NCI-H2081 (cell line): ENCODE measurements at regions not wholly inside any gene's neighbourhood (a gene's known extent, or its start where the extent isn't known, plus 50 kb on each side); places are given as distances from the start of the nearest gene placed in this dataset.

Experiments
- DNase-seq, 2 experiments: peaks; one replicate each; lab custom pipeline; 2025; lab: John Stamatoyannopoulos, UW

DNA sequence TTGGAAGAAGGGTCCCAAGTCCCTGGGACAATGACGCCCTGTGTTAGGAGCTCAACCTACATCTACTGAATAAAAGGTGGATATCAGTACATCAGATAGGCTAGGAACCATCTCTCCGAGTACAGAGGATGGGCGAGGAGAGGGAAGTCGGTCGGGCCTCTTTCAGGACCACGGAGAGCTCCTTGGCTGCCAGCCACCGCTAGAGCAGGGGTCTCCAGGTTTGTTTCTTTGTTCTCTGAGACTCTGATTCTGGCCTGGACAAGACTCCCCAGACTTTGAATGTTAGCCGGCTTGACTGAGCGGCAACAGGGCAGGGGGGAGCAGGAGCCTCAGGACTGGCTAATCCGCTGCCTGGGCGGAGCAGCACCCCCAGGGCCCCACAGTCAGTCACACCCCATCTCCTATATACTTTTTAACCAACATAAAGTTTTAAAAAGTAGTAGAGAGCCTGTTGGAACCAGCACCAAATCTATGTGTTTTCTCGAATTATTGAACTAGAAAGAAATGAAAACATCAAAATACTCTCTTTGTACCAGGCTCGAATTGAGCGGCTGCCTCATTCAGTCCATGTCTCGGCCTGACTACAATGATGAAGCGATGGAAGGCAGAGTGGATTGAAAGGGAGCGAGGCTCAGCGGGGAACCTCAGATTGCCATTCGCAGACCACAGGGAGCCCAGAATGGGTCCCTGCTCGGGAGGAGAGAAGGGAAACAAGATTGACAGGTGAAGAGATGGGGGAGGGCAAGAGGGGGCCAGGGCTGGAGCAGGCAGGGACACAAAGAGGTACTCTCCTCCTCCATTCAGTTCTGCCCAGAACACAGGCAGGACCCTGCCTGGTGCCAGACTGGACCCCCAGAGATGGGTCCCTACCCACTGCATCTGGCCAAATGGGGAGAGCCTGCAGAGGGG, 131.6 kb downstream of the TPRA1 start:
- no peak for DNase-seq

DNA sequence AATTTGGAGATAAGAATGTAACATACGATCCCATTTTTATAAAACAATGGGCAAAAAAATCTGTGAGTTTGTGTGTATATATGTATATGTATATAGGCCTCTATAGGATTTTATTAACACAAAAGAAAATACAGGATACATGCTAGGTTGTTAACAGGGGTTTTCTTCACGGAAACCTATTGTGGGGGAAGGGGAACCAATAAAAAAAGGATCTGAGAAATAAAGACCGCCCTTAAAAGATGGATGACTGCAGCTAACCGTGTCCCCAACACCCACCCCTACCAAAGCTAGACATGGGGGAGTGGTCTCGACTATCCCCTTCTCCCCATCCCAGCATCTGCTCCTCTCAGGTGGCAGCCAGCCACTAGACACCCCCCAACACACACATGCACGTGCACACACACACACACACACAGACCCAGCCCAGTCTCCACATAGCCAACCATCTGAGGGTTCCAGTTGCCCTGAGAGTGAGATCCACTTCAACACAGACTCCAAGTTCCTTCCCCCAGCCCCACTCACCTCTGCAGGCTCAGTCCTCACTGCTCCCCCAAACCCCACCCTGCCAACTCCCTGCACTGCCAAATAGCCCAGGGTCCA, 132.9 kb downstream of the TPRA1 start:
- no peak for DNase-seq

DNA sequence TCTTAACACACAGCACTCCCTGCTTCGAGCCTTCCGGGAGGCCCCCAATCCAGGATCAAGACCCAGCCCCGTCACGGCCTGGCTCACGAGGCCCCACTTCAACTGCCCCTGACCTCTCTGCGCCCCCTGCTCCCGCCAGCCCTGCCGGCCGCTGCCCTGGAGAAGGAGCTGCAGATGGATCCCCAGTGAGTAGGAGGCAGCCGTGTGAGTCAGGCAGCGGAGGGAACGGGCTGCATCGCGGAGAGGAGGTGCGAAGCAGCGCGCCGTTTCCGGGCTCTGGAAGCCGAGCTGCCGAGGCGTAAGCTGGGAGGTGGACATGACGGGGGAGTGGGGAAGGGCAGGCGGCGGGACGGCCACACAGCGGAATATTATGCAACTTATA, 133.4 kb downstream of the TPRA1 start:
- DNase-seq, result no peak

DNA sequence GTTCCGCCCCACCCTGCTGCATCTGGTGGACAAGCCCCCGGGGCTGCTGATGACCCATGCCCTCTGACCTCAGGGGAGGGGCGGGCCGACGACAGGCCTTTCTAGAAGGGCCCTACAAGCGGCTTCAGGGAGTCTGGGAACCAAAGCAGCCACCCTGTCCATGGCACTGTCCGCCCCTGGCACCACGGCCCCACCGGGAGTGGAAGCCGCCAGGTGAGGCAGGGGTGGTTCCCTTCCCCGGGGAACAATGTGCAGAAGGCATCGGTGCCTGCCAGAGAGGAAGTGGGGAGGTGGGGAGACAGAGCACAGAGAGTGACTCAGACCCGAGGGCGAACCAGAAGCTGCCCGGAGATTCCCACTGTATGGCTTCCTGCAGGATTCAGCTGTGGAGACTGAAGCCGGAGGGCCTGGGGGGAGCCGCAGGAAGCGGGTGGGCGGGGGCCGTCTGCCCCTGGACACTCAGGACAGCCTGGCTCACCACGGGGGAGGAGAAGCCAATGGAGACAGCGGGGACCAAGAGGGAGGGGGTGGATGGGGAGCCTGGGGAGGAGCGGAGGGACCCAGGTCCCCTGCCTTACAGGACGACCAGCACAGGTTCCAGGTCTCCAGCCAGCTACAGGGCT, 134.0 kb downstream of the TPRA1 start:
- peak; percentile 11 to 46 for DNase-seq

DNA sequence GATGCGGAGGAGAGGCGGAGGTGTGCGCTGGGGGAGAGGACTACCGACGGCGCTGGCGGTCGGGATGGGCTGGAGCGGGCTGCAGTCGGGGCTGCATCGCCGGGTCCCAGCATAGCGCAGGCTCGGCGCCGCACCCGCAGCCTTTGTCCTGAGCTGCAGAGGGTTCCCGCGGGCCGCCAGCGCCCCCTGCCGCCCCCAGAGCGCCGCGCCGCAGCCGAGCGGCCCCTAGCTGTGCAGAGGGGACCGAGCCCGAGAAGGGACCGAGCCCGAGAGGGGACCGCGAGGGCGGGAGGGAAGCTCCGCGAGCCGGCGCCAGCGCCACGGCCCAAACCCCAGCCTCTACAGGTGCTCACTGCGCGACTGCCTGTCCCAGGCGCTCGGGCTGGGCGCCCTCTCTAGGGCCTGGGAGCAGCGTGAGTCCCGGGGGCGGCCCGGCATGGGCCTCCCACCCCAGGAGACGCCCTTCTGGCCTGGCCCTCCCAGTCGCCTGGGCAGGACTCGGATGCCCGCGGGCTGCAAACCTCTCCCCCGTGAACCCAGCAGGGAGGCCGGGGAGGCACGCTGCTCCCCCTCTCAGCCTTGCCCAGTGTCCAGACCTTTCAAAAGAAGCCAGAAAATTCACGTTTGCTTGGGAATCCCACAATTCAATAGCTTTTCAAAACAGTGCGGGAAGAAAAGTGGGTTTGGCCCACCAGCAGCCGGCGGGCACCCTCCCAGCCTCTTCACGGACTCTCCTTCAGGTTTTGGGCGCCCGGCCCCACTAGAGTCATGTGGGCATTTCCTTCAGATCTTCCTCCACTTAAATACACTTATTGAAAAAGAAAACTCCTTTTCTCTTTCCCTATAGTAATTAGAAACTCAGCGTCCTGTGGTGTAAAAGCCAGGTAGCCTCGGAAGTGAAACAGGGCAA, 134.7 kb downstream of the TPRA1 start:
- peak; percentile 85 to 89 for DNase-seq

DNA sequence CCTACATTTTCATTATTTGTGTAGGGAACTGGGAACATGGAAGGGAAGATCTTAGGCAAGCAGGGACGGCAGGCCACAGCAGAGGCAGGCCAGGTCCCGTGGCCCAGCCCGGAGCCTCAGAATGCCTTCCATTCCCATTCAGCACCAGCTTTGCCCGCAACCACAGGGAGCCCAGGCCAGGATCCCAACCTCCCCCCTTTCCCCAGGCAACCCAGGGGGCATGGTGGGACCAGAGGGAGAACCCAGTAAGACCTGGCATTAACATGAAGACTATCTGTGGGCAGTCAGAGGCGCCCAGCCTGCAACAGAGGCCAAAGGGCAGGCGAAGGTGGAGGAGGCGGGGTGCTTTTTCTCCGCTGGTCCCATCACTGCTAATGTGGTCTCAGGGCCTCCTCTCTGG, 135.6 kb downstream of the TPRA1 start:
- no peak for DNase-seq

DNA sequence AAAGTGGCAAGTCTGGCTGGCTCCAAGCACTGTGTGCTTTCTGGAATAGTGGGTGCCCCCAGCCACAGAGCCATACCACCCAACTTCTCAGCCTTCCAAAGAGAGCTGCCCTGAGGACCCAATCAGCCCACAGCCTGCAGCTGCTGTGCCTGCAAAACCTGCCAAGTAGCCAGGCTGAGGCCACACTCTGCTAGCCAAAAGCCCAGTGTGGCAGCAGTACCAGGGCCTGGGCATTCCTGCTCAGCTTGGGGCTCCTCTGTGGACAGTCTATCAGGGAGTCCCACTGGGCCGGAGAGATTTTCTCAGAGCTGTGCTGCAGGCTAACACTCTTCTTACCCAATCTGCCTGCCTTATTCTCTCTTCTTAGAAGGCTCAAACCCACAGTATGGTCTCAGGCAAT, 136.5 kb downstream of the TPRA1 start:
- no peak for DNase-seq

DNA sequence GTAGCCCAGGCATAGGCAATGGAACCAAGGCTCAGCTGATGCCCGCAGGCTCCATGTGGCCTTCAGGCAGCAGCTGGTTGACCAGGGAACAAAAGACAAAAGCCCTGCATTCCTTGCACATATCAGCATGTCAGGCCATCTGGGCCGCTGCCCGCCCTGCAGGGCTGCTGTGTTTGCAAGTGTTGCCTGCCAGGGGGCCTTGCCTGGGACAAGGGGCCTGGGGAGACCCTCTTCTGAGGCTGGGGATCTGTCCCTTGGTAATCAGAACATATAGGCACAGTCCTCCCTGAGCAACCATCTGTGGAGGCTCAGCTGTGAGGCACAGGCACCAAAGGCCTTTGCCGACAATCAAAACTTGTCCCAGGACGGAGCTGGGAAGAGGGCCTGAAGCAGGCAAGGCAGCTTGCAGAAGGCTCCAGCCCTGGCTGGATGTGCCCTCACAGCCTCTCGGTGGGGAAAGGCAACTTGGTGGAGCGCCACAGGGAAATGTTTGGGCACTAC, 138.2 kb downstream of the TPRA1 start:
- DNase-seq, result no peak

DNA sequence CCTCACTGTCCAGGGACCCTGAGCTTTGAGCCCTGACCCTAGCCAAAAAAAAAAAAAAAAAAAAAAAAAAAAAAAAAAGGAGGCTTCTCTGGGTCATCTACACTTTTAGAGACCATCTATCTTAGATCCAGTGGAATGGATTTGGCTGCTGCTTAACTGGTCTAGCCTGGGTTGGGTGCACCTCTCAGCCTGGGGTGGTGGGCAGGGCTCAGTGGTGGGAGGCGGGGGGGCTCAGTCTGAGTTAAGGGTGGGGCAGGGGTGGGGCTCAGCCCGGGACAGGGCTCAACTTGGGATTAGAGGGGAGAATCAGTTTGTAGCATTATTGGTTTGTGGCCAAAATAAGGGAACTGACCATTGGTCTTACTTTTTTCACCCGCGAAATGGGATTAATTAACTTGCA, 139.2 kb downstream of the TPRA1 start:
- no peak for DNase-seq

DNA sequence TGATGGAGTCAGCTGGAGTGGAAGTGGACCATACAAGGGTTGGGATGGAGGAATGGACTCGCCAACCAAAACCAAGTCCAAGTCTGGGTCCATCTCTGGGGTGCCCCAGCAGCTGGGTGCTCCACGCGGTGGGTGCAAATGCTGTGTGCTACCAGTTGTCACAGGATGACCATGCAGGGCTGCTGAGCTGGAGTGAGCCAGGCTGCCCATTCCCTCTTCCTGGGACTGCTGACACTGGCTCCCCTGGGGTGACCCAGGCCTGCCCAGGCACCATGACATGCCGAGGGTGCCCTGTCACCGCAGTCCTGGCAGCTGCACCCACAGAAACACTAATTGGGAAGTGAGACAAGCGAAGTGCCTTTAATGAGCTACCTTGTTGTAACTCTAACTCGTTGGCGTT, 140.2 kb downstream of the TPRA1 start:
- no peak for DNase-seq

DNA sequence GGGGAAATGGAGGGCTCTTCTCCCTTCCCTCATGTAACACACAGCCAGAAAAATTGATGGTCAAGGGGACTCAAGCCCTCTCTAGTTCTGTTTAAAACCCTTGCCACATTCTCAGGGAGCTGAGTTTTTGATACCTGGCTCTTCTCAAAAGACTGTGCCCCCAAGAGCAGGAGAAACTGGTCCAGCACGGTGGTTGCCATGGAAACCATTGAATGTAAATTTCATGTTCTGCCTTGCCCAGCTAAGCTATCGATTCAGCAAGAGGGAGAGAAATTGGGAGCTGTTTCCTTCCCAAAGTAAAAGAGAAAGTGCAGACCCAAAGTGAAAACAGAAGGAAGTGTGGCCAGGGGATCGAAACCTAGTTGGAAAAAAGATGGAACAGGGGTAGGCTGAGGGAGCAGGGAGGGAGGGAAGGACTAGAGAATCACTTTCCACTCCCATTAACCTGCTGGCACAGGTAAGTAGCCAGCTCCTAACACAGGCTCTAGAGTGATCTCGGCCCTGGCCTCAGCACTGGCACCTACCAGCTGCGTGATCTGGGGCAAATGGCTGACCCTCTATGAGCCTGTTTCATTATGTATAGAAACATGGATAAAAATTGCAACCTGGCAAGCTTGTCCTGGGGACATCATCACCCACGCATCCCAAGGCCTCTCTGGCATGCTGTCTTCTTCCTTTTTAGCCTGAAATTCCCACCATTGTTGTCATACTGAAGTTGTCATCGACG, 140.9 kb downstream of the TPRA1 start:
- DNase-seq, result no peak

DNA sequence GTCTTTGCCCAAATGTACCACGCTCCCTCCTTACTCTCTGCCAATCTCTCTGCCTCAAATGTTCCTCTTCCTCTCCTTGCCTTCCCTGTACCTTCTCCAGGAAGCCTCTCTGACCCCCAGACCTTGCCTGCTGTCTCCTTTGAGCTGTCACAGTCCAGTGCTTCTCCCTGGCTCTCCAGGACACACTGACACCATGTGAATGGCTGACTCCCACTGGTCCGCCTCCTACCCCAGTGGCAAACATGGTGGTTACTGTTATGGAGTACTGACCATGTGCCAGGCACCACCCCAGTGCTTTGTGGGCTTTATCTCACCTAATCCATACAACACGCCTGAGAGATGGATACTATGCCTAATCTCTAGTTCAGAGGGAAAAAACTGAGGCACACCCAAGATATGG, 141.9 kb downstream of the TPRA1 start:
- no peak for DNase-seq

DNA sequence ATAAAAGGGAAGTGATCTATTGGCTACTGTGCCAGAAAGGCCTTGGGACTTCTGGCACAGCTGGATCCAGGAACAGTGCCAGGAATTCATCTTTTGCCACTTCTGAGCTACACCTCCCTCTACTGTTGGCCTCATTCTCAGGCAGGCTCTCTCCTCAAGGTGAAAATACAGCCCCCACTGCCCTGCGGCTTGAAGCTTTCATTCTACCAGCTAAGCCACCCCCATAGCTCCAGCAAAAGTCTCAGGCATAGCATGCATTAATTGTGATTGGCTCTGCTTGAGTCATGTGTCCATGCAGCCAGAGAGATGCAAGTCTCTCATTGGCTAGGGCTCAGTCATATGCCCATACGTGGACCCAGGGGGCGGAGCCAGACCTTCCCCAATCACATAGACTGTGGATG, 142.4 kb downstream of the TPRA1 start:
- peak; percentile 45 to 73 for DNase-seq

DNA sequence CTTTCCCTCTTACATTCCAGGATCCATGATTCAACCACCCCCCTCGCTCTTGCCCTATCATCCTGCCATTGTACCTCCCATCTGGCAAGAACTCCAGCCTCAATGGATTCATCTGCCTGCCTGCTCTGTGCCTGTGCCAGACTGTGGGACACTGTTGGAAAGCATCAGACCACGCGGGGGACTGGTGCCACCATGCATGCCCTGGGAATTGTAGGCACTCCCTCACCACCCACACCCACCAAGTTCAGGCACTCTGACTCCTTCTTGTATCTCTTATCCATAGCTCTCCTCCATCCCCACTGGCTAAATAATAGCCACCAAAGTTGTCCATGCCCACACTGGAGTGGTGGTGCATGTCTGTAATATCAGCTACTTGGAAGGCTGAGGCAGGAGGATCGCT, 143.8 kb downstream of the TPRA1 start:
- no peak for DNase-seq

DNA sequence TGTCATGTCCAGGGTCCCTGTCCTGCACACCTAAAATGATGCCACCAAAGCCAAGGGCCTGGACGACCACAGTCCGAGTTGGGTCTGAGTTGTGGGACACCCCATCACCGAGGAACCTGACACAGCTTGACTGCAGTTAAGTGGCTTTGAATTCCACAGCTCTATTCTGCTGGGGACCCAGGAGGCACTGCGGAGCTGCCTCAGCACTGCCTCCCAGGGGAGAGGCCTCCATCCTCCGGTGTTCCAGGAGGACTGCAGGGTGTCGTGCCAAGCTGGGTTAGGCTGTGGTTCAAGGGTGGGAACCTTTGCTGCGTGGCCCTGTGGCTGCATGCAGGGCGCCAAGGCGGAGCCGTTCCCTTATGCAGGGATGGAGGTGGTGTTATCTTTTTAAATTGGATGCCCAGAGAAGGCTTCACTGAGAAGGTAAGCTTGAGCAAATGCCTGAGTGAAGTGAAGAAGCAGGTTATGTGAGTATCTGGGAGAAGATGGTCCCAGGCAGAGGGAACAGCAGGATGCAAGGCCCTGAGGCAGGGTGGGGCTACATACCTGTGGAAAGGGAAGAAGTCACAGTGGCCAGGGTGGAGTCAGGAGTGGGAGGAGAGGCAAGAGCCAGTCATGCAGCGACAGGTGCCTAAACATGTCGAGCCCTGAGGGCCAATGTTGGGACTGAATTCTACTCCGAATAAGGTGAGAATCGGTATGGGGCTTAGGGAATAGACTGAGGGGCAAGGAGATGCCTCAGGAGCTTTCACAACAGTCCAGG, 144.8 kb downstream of the TPRA1 start:
- no peak for DNase-seq

DNA sequence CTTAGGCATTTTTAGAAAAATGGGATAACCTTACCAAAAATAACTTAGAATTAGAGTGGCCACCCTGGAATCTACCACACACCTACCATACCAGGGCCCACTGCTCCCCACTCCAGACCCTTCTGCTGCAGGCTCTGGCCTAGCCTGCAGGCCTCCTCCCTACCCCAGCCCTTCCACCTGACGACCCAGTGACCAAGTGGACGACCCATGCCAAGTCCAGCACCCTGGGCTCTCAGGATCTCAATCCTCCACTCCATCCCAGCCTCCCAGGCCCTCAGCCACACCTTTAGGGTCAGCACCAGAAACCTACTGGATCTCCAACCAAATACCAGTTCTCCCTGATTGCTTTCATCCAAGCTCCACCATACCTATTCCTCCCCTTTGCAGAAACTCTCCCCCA, 145.8 kb downstream of the TPRA1 start:
- no peak for DNase-seq

DNA sequence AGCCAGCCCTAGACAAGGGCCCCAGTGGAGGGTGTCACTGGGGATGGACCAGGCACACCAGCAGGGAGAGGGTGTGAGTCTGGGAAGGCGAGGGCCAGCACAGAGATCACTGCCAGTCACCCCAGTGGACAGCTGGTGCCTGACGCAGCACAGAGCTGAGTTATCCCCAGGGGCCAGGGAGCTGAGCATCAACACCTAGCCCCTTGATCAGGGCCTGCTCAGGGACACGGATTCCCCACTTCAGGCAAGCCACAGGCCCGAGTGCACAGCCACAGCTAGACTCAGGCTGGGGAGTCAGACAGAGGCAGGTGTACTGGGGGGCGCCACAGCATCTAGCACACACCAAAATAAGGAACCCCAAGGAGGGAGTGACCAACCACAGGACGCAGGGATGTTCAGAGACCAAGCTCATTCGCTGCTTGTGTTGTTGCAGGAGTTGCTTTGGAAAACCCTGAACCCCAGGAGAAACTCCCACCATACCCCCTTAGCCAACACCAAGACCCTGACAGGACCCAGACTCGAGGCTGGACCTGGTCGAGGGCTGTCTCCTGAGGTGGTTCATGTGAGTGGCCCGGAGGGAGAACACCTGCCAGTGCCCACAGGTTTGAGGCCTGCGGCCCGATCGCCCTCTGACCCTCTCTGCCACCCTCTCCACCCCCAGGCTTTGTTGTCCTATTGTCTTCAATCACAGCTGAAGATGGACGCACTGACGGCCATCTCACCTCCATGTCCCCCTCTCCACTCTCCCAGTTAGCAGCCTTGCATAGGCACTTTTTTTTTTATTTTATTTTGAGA, 146.8 kb downstream of the TPRA1 start:
- no peak for DNase-seq

DNA sequence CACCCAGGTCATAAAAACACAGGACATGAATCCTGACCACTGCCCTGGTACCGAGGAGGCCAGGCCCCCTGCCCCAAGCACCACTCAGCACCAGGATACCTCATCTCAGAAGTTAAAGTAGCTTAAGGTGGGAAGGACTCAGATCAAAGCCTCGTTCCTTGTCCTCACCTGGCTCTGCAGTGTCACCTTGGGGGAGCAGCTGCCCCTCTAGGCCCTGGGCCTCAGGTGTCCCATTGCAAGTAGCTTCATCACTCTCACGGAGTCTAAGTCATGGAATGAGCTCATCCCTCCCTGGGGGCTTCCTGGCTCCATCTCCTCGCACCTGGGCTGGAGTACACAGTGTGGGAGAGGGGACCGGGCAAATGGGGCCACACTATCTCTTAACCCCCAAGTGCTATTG, 148.0 kb downstream of the TPRA1 start:
- DNase-seq, result no peak

DNA sequence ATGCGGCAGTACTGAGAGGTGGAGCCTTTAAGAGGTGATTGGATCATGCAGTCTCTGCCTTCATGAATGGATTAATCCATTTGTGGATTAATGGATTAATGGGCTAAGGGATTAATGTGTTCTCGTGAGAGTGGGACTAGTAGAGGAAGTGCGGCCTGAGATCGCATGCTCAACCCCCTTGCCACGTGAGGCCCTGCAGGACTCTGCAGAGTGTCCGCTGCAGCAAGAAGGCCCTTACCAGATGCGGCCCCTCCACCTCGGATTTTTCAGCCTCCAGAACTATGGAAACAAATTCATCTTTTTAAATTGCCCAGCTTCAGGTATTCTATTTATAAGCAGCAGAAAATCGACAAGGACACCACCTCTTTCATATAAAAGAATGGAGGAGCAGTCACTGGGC, 148.8 kb downstream of the TPRA1 start:
- no peak for DNase-seq

DNA sequence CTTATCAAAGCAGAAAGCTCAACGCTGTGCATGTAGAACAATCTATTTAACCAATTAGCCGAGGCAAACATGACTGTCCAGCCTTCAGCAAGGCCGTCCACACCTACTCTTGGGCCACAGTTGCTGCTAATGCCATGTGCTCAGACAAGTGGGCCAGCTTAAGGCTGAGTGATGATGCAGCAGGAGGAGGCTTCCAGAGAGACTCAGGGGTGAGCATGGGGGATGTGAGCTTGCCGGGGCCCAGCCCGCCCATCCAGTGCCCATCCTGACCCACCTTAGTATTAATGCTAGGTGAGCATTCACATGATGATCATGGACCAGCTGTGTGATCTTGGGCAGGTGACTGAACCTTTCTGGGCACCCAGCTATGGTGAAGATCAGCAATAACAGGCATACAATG, 150.1 kb downstream of the TPRA1 start:
- DNase-seq, result no peak
